Right cardiac atrium (tissue), 5 donors: ENCODE measurements at regions not wholly inside any gene's neighbourhood (a gene's known extent, or its start where the extent isn't known, plus 50 kb on each side); places are given as distances from the start of the nearest gene placed in this dataset.
A peak's percentile ranks its signal among the peaks of the same experiment; 100 is the strongest.

Source experiments
- ATAC-seq, 2 donors: fragments of 200-7000 bp; cut with Tn5 transposase; one replicate each; pipeline versions ENCODE4 v1.8.0 to v1.9.1; 2020; ENCODE audit warnings: moderate library complexity in 2 of 2, mild to moderate bottlenecking in 1 of 2
- DNase-seq, 3 donors: peaks; one replicate each; pipeline ENCODE4 v3.0.0-alpha.2; 2020
- H3K27ac ChIP-seq: one replicate; pipeline ENCODE4 v1.5.1; 2013; ENCODE audit warnings: mild to moderate bottlenecking, low read length, control low read depth, moderate library complexity
- H3K27me3 ChIP-seq: one replicate; pipeline ENCODE4 v1.6.1; 2013; ENCODE audit not compliant: control insufficient read depth, insufficient read depth
- H3K4me1 ChIP-seq: one replicate; pipeline ENCODE4 v1.6.1; 2013; ENCODE audit warnings: low read length; ENCODE audit not compliant: control insufficient read depth, insufficient read depth
- H3K4me3 ChIP-seq: one replicate; pipeline ENCODE4 v1.5.1; 2013; ENCODE audit warnings: low read length, control low read depth
- H3K9me3 ChIP-seq: one replicate; pipeline ENCODE4 v1.6.1; 2013; ENCODE audit warnings: low read length; ENCODE audit not compliant: control insufficient read depth
- WGBS: extraction: QIAGEN DNeasy Blood & Tissue Kit; methylation state at CpG from one replicate; pipeline ENCODE4 v1.1.7; 2013; 5-methylcytosine and 5-hydroxymethylcytosine counted together
- intact Hi-C, 4 donors: fragments of 100-400 bp; cut with DNase I; formaldehyde crosslinking; loops; one replicate each; pipeline versions ENCODE4 v1.11.0 to v1.14.0; 2022 to 2023
- donor health status: healthy with polysubstance abuse.
- donor health status: DM: no; HTN: yes; CAD: no.
- donor health status: DM: no; HTN: no; CAD: no.
- donor health status: DM: no; HTN: yes; CAD: no; lungs with severe emphysema.
- donor health status: DM: yes; HTN: yes; CAD: no.

DNA sequence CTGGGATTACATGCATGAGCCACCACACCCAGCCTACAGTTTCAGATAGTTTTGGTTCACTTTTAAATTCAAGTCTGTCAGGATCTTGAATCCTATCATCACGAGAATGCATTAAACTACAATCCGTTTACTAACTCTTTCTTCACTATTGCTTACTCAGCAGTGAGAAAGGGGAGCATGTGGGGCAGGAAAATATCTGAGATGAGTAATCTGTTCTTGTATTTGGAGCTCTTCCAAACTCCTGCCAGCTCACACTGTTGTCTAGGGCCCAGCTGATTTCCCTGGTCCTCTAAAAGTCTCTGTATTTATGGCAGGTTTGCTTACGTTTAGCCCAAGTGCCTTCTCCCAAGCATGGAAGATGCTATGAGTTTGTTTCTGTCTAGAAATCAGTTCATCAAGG lies 152.2 kb downstream of the FGF18 start:
- WGBS = 51% methylated on average over 3 of the region's 3 CpGs
- no peak for ATAC-seq
- intact Hi-C loops = no loop called here
- no peak overlapping the region for H3K27ac ChIP-seq
- H3K4me3 ChIP-seq = no peak overlapping the region
- H3K4me1 ChIP-seq = no peaks in the 10 kb centered on the region
- no peaks in the 10 kb centered on the region for H3K27me3 ChIP-seq
- no peak for DNase-seq
- H3K9me3 ChIP-seq = no peaks in the 10 kb centered on the region

GRCh38 chr5:171573021-171573420 lies 153.6 kb downstream of the FGF18 start:
- H3K4me1 ChIP-seq = no peaks in the 10 kb centered on the region
- ATAC-seq = no peak
- 72% methylated on average over 2 of the region's 2 CpGs for WGBS
- H3K27ac ChIP-seq = no peak overlapping the region
- H3K27me3 ChIP-seq = no peaks in the 10 kb centered on the region
- H3K4me3 ChIP-seq = no peak overlapping the region
- DNase-seq = no peak
- intact Hi-C loops = no loop called here
- H3K9me3 ChIP-seq = no peaks in the 10 kb centered on the region

- Histone ChIP-seq H3K27ac (no peak overlapping the region), H3K4me3 (no peak overlapping the region), H3K9me3 (no peaks in the 10 kb centered on the region), H3K27me3 (no peaks in the 10 kb centered on the region), H3K4me1 (no peaks in the 10 kb centered on the region)
- ATAC-seq = no peak
- DNase-seq = no peak
- WGBS = 80% methylated on average over 17 of the region's 17 CpGs
- intact Hi-C loops = no loop called here
Measured at GRCh38 chr5:171573451-171574225, 154.2 kb downstream of the FGF18 start.

GRCh38 chr5:171574376-171574775 lies 154.9 kb downstream of the FGF18 start:
- Histone ChIP-seq H3K4me3 (no peak overlapping the region), H3K4me1 (peaks cover 2% of the 10 kb centered on the region), H3K9me3 (no peaks in the 10 kb centered on the region), H3K27ac (peak overlapping the region; percentile 23), H3K27me3 (no peaks in the 10 kb centered on the region)
- ATAC-seq (peak; percentile 24 to 53), DNase-seq (peak; percentile 74 to 82 (median 82))
- intact Hi-C loops = no loop called here
- WGBS = 65% methylated on average over 4 of the region's 4 CpGs

DNA sequence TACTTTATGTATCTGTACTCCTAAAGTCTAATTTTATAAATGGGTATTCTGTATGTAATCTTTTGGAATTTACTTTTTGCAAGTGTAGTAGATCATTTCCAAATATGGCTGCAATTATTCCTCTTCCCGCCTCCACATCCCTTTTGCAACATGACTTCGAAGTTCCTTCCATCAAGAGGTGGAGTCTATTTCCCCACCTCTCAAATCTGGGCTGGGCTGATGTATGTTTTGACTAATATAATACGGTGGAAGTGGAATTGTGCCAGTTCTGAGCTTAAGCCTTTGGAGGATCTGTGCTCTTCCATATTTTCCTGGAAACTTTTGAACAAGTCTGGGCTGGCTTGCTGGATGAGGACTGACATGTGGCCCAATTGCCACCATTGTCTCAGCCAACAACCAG lies 155.9 kb downstream of the FGF18 start:
- 76% methylated on average over 3 of the region's 3 CpGs for WGBS
- ATAC-seq (no peak), DNase-seq (no peak)
- Histone ChIP-seq H3K27me3 (no peaks in the 10 kb centered on the region), H3K4me3 (no peak overlapping the region), H3K4me1 (peaks cover 7% of the 10 kb centered on the region), H3K27ac (no peak overlapping the region), H3K9me3 (no peaks in the 10 kb centered on the region)
- intact Hi-C loops = no loop called here

- WGBS = 98% methylated on average over 3 of the region's 3 CpGs
- H3K4me1 ChIP-seq = peaks cover 7% of the 10 kb centered on the region
- DNase-seq = no peak
- H3K9me3 ChIP-seq = no peaks in the 10 kb centered on the region
- no peaks in the 10 kb centered on the region for H3K27me3 ChIP-seq
- H3K27ac ChIP-seq = no peak overlapping the region
- ATAC-seq = no peak
- no peak overlapping the region for H3K4me3 ChIP-seq
- intact Hi-C loops = no loop called here
Measured at GRCh38 chr5:171575808-171576207, 156.4 kb downstream of the FGF18 start.

- H3K4me1 ChIP-seq = peaks cover 11% of the 10 kb centered on the region
- H3K4me3 ChIP-seq = no peak overlapping the region
- ATAC-seq (peak in 1 of 2 donors; percentile 31), DNase-seq (no peak)
- H3K9me3 ChIP-seq = no peaks in the 10 kb centered on the region
- H3K27me3 ChIP-seq = no peaks in the 10 kb centered on the region
- intact Hi-C loops = no loop called here
- no peak overlapping the region for H3K27ac ChIP-seq
- 79% methylated on average over 13 of the region's 13 CpGs for WGBS
Measured at GRCh38 chr5:171577042-171577758, 157.8 kb downstream of the FGF18 start.

GRCh38 chr5:171578049-171578828 lies 158.8 kb downstream of the FGF18 start:
- intact Hi-C loops = no loop called here
- peak; percentile 86 to 89 for ATAC-seq
- WGBS = 52% methylated on average over 11 of the region's 11 CpGs
- H3K27me3 ChIP-seq = no peaks in the 10 kb centered on the region
- DNase-seq = peak; percentile 83 to 91 (median 85)
- no peaks in the 10 kb centered on the region for H3K9me3 ChIP-seq
- H3K27ac ChIP-seq = peak overlapping the region; percentile 79
- H3K4me1 ChIP-seq = peaks cover 11% of the 10 kb centered on the region
- H3K4me3 ChIP-seq = no peak overlapping the region

- intact Hi-C loops = no loop called here
- DNase-seq (peak; percentile 86 to 93 (median 87)), ATAC-seq (peak; percentile 76 to 82)
- Histone ChIP-seq H3K4me3 (no peak overlapping the region), H3K9me3 (no peaks in the 10 kb centered on the region), H3K27ac (peak overlapping the region; percentile 79), H3K27me3 (no peaks in the 10 kb centered on the region), H3K4me1 (peaks cover 11% of the 10 kb centered on the region)
- 52% methylated on average over 14 of the region's 14 CpGs for WGBS
Measured at GRCh38 chr5:171578829-171579491, 159.5 kb downstream of the FGF18 start.

- no peaks in the 10 kb centered on the region for H3K27me3 ChIP-seq
- DNase-seq (peak; percentile 43 to 72 (median 67)), ATAC-seq (peak in 1 of 2 donors; percentile 50)
- 38% methylated on average over 8 of the region's 8 CpGs for WGBS
- peak overlapping the region; percentile 30 for H3K27ac ChIP-seq
- H3K4me1 ChIP-seq = peaks cover 11% of the 10 kb centered on the region
- intact Hi-C loops = no loop called here
- no peaks in the 10 kb centered on the region for H3K9me3 ChIP-seq
- H3K4me3 ChIP-seq = no peak overlapping the region
Measured at GRCh38 chr5:171579976-171580411, 160.5 kb downstream of the FGF18 start.
